IPS DF 19.7 (cell line): ENCODE measurements at regions not wholly inside any gene's neighbourhood (a gene's known extent, or its start where the extent isn't known, plus 50 kb on each side); places are given as distances from the start of the nearest gene placed in this dataset.

Experiments
- DNase-seq: peaks from one replicate; pipeline ENCODE4 v3.0.0-alpha.2; 2013; ENCODE audit warnings: low read depth, low spot score

- no peak for DNase-seq
Observed at GRCh38 chr3:176724394-176724759, 472.9 kb downstream of the TBL1XR1 start.

GRCh38 chr3:176723758-176724393 lies 473.4 kb downstream of the TBL1XR1 start:
- DNase-seq: no peak

- no peak for DNase-seq
Observed at GRCh38 chr3:176714034-176714433, 483.2 kb downstream of the TBL1XR1 start.

GRCh38 chr3:176712191-176712590 lies 485.1 kb downstream of the TBL1XR1 start:
- DNase-seq: no peak

- no peak for DNase-seq
Observed at GRCh38 chr3:176699288-176699687, 498.0 kb downstream of the TBL1XR1 start.

GRCh38 chr3:176697284-176697889 lies 499.9 kb downstream of the TBL1XR1 start:
- no peak for DNase-seq

GRCh38 chr3:176696816-176697215 lies 500.5 kb downstream of the TBL1XR1 start:
- no peak for DNase-seq

- DNase-seq: no peak
Observed at GRCh38 chr3:176692966-176693785, 504.1 kb downstream of the TBL1XR1 start.

- DNase-seq: no peak
Observed at GRCh38 chr3:176692199-176692965, 504.9 kb downstream of the TBL1XR1 start.

GRCh38 chr3:176690083-176690869 lies 507.0 kb downstream of the TBL1XR1 start:
- no peak for DNase-seq

- no peak for DNase-seq
Observed at GRCh38 chr3:176687754-176688153, 509.5 kb downstream of the TBL1XR1 start.

- DNase-seq: no peak
Observed at GRCh38 chr3:176683382-176683781, 513.9 kb downstream of the TBL1XR1 start.

- DNase-seq: no peak
Observed at GRCh38 chr3:176663837-176664831, 533.1 kb downstream of the TBL1XR1 start.

GRCh38 chr3:176663387-176663786 lies 533.9 kb downstream of the TBL1XR1 start:
- DNase-seq: no peak

- DNase-seq: no peak
Observed at GRCh38 chr3:176661432-176661964, 535.8 kb downstream of the TBL1XR1 start.

GRCh38 chr3:176655404-176656094 lies 541.7 kb downstream of the TBL1XR1 start:
- DNase-seq: no peak

GRCh38 chr3:176651622-176652021 lies 545.7 kb downstream of the TBL1XR1 start:
- no peak for DNase-seq

- no peak for DNase-seq
Observed at GRCh38 chr3:176650478-176650877, 546.8 kb downstream of the TBL1XR1 start.

- no peak for DNase-seq
Observed at GRCh38 chr3:176647987-176648386, 549.3 kb downstream of the TBL1XR1 start.
